Caco-2 (cell line): ENCODE measurements at regions not wholly inside any gene's neighbourhood (a gene's known extent, or its start where the extent isn't known, plus 50 kb on each side); places are given as distances from the start of the nearest gene placed in this dataset.

ENCODE experiments used
- BruUV-seq: library from RNA; stranded (reverse); fragments of 400-500 nt; replicated peaks from 2 replicates; lab custom pipeline; 2021; lab: Mats Ljungman, UMichigan
- CTCF ChIA-PET: fragments of 300-600 bp; sonication (Branson Sonifier 250); formaldehyde crosslinking; loops from one replicate; lab custom pipeline; 2022; ENCODE audit warnings: antibody characterized with exemption; lab: Charles Lee
- POLR2A ChIA-PET: fragments of 300-600 bp; sonication (Branson Sonifier 250); formaldehyde crosslinking; loops from one replicate; lab custom pipeline; 2022; ENCODE audit warnings: antibody characterized with exemption; lab: Charles Lee
- DNase-seq, 2 experiments: peaks; one replicate each; pipeline versions ENCODE4 v3.0.0 to v3.0.0-alpha.2; 2020 to 2022
- H3K27me3 ChIP-seq: replicated peaks from 2 replicates; pipeline ENCODE4 v1.6.0; 2011; ENCODE audit warnings: low read length; ENCODE audit not compliant: control insufficient read depth, insufficient read depth
- H3K36me3 ChIP-seq: 2 replicates; pipeline ENCODE4 v1.5.1; 2011; ENCODE audit warnings: low read length; ENCODE audit not compliant: control insufficient read depth, insufficient read depth
- H3K4me1 ChIP-seq: fragments of 250-450 bp; sonication (Bioruptor Pico); 2 replicates; pipeline ENCODE4 v1.5.1; 2020; ENCODE audit warnings: mild to moderate bottlenecking
- H3K4me3 ChIP-seq: 2 replicates; pipeline ENCODE4 v1.5.1; 2011; ENCODE audit warnings: low read depth, mild to moderate bottlenecking, control low read depth, low read length
- H3K9me3 ChIP-seq: fragments of 250-450 bp; sonication (Bioruptor Pico); 2 replicates; pipeline ENCODE4 v1.5.1; 2020; ENCODE audit warnings: mild to moderate bottlenecking, moderate library complexity
- H3K27ac Mint-ChIP-seq: one replicate; pipeline ENCODE4 v1.8.0; 2022; ENCODE audit warnings: mixed read lengths; ENCODE audit not compliant: unreplicated experiment
- H3K27me3 Mint-ChIP-seq: one replicate; pipeline ENCODE4 v1.8.0; 2022; ENCODE audit warnings: mixed read lengths; ENCODE audit not compliant: insufficient read depth, unreplicated experiment
- H3K36me3 Mint-ChIP-seq: one replicate; pipeline ENCODE4 v1.8.0; 2022; ENCODE audit warnings: mild to moderate bottlenecking, mixed read lengths; ENCODE audit not compliant: insufficient read depth, unreplicated experiment
- H3K4me1 Mint-ChIP-seq: one replicate; pipeline ENCODE4 v1.8.0; 2022; ENCODE audit warnings: low read depth, mixed read lengths; ENCODE audit not compliant: unreplicated experiment
- H3K4me3 Mint-ChIP-seq: one replicate; pipeline ENCODE4 v1.8.0; 2022; ENCODE audit warnings: mild to moderate bottlenecking, moderate library complexity, mixed read lengths; ENCODE audit not compliant: unreplicated experiment
- H3K9me3 Mint-ChIP-seq: one replicate; pipeline ENCODE4 v1.8.0; 2022; ENCODE audit warnings: mixed read lengths; ENCODE audit not compliant: unreplicated experiment
- intact Hi-C: fragments of 100-400 bp; cut with micrococcal nuclease; formaldehyde crosslinking; loops from one replicate; pipeline ENCODE4 v1.10.0; 2022; ENCODE audit not compliant: unreplicated experiment
- TF ChIP-seq, protein P1 (sequence below), 2 experiments: fragments of 200-600 bp in 1 of 2; IDR thresholded peaks; 1 replicate in 1 of 2; 2 replicates in 1 of 2; pipeline versions ENCODE4 v1.5.1 to v1.8.0; 2011 to 2022; ENCODE audit warnings: antibody characterized with exemption in 1 of 2, control low read depth in 1 of 2, inconsistent platforms in 1 of 2, low read depth in 1 of 2, low read length in 1 of 2, mild to moderate bottlenecking in 1 of 2, moderate library complexity in 1 of 2; ENCODE audit not compliant: insufficient read depth in 1 of 2, severe bottlenecking in 1 of 2, unreplicated experiment in 1 of 2

DNA sequence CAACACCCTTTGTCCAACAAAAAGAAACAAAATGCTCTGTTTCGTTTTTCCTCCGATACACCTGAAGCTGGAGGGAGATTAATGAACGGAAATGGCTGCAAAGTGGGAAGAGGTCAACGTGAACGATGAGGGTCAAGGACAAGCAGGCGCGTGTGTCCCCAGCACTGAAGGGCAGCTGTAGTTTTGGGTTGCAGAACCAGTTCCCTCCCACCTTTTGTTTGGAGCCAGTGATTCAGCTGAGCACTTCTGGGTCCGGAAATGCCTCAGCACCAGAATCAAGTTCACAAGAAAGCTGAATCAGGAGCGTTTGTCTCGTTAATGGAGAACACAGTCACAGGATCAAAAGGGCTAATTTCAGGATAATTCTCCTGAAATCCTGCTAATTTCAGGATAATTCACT lies 51.1 kb upstream of the PWP1 start:
- BruUV-seq = no TSS peak
- Mint-ChIP-seq H3K9me3 (peaks cover 36% of the 10 kb centered on the region), H3K4me1 (peaks cover 10% of the 10 kb centered on the region), H3K27me3 (peaks cover 10% of the 10 kb centered on the region), H3K4me3 (no peak overlapping the region), H3K27ac (no peak overlapping the region), H3K36me3 (peaks cover 10% of the 10 kb centered on the region)
- CTCF ChIA-PET = no interaction called here
- intact Hi-C loops = no loop called here
- peaks cover 10% of the 10 kb centered on the region for H3K9me3 ChIP-seq
- no peak for DNase-seq
- H3K4me3 ChIP-seq = no peak overlapping the region
- TF ChIP-seq, protein P1, sequence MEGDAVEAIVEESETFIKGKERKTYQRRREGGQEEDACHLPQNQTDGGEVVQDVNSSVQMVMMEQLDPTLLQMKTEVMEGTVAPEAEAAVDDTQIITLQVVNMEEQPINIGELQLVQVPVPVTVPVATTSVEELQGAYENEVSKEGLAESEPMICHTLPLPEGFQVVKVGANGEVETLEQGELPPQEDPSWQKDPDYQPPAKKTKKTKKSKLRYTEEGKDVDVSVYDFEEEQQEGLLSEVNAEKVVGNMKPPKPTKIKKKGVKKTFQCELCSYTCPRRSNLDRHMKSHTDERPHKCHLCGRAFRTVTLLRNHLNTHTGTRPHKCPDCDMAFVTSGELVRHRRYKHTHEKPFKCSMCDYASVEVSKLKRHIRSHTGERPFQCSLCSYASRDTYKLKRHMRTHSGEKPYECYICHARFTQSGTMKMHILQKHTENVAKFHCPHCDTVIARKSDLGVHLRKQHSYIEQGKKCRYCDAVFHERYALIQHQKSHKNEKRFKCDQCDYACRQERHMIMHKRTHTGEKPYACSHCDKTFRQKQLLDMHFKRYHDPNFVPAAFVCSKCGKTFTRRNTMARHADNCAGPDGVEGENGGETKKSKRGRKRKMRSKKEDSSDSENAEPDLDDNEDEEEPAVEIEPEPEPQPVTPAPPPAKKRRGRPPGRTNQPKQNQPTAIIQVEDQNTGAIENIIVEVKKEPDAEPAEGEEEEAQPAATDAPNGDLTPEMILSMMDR (IDR thresholded peaks at IDR 0.05; ENCODE audit: insufficient read depth in 1 of 2, low read depth in 1 of 2, low read length in 1 of 2, severe bottlenecking in 1 of 2, unreplicated experiment in 1 of 2) = no peak
- no peaks in the 10 kb centered on the region for H3K27me3 ChIP-seq
- no peaks in the 10 kb centered on the region for H3K36me3 ChIP-seq
- POLR2A ChIA-PET = no interaction called here
- peaks cover 21% of the 10 kb centered on the region for H3K4me1 ChIP-seq

DNA sequence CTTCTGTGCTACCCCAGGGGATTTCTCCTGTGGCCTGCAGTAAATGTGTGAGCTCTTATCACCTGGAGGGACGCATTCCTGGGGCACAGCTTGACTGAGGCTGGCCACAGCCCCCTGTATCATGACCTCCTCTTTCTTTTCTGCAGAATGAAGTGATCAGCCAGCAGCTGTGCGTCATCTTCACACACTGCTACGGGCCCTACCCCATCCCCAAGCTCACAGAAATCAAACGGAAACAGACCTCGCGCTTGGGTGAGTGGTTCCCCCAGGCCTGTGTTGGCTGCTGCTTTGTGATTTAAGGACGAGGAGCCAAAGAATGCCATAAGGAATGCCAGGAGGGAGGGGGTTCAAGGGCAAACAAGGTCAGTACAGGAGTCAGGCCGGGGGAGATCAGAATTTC lies 50.5 kb upstream of the PWP1 start:
- no peak overlapping the region for H3K4me3 ChIP-seq
- POLR2A ChIA-PET = no interaction called here
- peaks cover 36% of the 10 kb centered on the region for H3K9me3 Mint-ChIP-seq

More for the DNA sequence above, 50.5 kb upstream of the PWP1 start:
- intact Hi-C loops = no loop called here
- Histone ChIP-seq H3K9me3 (peaks cover 10% of the 10 kb centered on the region), H3K36me3 (no peaks in the 10 kb centered on the region), H3K27me3 (no peaks in the 10 kb centered on the region), H3K4me1 (peaks cover 21% of the 10 kb centered on the region)
- TF ChIP-seq, protein P1 (IDR thresholded peaks at IDR 0.05; ENCODE audit: insufficient read depth in 1 of 2, low read depth in 1 of 2, low read length in 1 of 2, severe bottlenecking in 1 of 2, unreplicated experiment in 1 of 2) = no peak
- Mint-ChIP-seq H3K27ac (no peak overlapping the region), H3K36me3 (peaks cover 10% of the 10 kb centered on the region), H3K4me3 (no peak overlapping the region), H3K27me3 (peaks cover 10% of the 10 kb centered on the region), H3K4me1 (peaks cover 10% of the 10 kb centered on the region)
- no peak for DNase-seq
- CTCF ChIA-PET = no interaction called here
- BruUV-seq = no TSS peak
